ENCODE measurements at regions not wholly inside any gene's neighbourhood (a gene's known extent, or its start where the extent isn't known, plus 50 kb on each side); places are given as distances from the start of the nearest gene placed in this dataset.

DNA sequence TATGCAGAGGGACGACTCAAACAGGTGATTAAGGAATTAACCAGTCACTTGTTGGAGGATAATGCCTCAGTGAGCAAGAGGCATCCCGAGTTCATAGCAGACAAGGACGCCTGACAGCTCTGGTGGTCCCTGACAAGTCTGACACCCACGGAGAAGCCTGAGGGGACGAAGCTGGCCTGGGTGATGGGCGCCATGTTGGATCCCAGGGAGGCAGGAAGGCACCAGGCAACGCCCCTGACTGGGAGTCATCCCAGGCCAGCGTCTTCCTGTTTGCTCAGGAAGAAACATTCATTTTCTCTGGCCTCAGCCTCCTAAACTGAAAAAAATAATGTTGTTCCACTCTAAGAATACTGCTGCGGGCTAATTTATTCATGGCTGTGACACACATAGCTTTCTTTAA lies 92.1 kb upstream of the ATP8B1 start:
- in situ Hi-C loops (cut with HindIII; ENCODE audit: low sequenced_read_pairs), result no loop called here
- no peak for DNase-seq (ENCODE audit: low read depth, low spot score)
- TF ChIP-seq, protein P1, sequence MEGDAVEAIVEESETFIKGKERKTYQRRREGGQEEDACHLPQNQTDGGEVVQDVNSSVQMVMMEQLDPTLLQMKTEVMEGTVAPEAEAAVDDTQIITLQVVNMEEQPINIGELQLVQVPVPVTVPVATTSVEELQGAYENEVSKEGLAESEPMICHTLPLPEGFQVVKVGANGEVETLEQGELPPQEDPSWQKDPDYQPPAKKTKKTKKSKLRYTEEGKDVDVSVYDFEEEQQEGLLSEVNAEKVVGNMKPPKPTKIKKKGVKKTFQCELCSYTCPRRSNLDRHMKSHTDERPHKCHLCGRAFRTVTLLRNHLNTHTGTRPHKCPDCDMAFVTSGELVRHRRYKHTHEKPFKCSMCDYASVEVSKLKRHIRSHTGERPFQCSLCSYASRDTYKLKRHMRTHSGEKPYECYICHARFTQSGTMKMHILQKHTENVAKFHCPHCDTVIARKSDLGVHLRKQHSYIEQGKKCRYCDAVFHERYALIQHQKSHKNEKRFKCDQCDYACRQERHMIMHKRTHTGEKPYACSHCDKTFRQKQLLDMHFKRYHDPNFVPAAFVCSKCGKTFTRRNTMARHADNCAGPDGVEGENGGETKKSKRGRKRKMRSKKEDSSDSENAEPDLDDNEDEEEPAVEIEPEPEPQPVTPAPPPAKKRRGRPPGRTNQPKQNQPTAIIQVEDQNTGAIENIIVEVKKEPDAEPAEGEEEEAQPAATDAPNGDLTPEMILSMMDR (IDR thresholded peaks at IDR 0.05; ENCODE audit: low read depth, low read length), result no peak
- H3K4me3 ChIP-seq (ENCODE audit: low read depth, low read length), result no peak overlapping the region

DNA sequence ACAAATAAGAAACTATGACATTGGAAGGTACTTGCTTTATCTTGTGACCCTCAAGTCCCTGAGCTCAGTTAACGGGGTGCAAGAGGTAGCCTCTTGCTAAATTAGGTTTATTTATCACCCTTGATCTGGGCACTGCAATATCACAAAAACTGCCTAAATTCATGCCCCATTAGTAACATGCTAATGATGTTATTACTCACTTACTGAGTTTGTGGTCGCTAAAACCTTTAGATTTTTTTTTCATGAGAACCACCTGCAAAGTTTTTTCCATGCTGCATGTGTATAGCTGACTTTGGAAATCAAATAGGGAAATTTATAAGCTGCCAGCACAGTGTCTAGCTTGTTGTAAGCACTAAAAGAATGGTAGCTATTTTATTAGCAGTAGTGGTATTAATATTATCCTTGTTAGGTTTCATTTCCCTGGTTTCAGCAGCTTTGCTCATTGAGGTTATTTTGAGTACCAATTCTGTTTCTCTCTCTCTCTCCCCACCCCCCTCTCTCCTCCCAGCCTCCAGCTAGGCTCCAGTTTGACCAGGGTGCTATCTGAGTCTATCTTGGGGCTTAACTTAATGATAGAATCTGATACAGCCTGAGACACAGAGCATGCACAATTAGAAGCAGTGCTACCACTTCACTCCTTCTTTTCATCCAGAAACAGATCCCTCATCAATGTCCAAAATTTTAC lies 88.7 kb upstream of the ATP8B1 start:
- in situ Hi-C loops (cut with HindIII; ENCODE audit: low sequenced_read_pairs), result no loop called here
- DNase-seq (ENCODE audit: low read depth, low spot score), result no peak
- H3K4me3 ChIP-seq (ENCODE audit: low read depth, low read length), result no peak overlapping the region
- TF ChIP-seq, protein P1 (IDR thresholded peaks at IDR 0.05; ENCODE audit: low read depth, low read length), result no peak

DNA sequence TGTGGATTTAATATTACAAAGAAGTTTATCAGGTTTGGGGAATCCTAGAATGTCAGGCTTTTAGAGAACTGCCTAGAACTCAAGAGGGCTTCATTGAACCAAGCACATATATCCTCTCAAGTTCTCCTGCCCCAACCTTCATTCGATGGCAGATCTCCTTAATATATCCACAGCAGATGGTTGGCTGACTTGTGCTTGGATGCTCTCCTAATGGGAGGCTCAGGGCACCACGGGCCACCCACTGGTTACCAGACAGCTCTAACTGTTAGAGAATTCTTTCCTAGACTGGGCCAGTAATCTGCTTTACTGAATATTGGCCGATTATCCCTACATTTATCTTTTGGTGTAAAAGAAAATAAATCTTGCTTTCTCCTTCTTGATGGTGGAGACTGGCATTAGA lies 87.2 kb upstream of the ATP8B1 start:
- no peak for DNase-seq (ENCODE audit: low read depth, low spot score)
- TF ChIP-seq, protein P1 (IDR thresholded peaks at IDR 0.05; ENCODE audit: low read depth, low read length), result no peak
- in situ Hi-C loops (cut with HindIII; ENCODE audit: low sequenced_read_pairs), result no loop called here
- no peak overlapping the region for H3K4me3 ChIP-seq (ENCODE audit: low read depth, low read length)

DNA sequence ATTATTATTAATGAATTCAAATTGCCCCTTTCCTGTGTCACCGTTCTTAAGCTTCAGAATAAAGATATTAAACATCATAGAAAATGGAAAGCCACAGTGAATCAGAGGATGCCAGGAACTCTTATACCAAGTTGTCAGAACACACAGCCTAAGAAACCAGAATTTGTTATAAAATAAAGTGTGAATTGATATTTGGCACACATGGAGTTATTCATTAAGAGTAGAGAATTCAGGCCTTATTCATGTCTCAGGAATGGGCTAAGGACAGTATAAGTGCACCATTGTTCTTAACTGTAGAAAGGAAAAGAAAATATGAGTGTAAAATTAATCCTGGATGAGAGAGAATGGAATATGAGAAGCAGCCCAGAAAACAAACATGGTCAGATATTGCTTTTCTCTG lies 86.7 kb upstream of the ATP8B1 start:
- no peak overlapping the region for H3K4me3 ChIP-seq (ENCODE audit: low read depth, low read length)
- TF ChIP-seq, protein P1 (IDR thresholded peaks at IDR 0.05; ENCODE audit: low read depth, low read length), result no peak
- in situ Hi-C loops (cut with HindIII; ENCODE audit: low sequenced_read_pairs), result no loop called here
- DNase-seq (ENCODE audit: low read depth, low spot score), result no peak

DNA sequence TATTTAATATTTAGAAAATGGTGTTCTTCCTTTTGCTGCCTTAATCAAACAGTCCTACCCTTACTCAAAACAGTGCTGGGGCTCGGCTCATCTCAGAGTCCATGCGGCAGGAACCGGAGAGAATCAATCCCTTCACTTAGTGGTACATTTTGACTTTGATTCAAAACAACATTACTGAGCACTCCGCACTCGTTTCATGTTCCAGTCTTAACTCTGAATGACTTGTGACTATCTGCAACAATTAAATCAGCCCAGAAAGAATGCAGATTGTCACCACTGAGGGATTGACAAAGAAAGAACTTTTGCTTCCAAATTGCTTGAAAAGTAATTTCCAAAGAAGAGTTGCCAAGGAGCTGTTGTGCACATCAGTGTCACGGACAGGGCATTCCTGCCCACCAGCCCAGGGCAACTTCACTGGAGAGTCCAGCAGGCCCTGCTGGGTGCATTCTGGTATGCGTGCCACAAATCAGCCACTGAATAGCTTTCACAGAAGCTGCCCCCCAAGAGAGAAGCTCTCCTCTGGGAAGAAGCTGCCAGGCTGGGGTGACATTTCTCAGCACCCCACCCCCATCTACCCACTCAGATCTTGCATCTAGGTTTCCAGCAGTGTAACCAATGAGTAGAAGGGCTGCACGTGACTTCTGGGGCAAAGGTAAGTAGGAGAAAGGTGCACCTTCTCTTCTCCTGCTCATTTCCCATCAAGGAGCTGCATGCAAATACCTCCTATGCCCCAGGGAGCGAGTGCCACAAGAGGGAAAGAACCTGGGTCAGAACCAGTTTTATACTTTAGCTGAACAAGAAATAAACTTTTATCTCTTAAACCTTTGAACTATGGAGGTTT lies 84.6 kb upstream of the ATP8B1 start:
- no peak for DNase-seq (ENCODE audit: low read depth, low spot score)

DNA sequence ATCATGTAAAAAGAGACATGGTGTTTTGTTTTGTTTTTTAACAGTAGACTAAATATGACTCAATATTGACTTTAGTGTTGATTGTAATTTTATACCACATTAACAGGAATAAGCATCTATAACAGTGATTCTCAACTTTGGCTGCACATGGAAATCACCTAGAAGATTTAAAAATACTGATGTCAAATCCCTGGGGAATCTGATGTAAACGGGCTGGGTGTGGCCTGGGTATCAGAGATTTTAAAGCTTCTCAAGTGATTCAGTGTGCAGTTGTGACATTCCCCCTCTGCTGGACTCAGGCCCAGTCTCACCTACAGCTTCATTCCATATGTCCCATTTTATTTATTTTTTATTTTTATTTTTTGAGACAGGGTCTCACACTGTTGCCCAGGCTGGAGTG lies 82.8 kb upstream of the ATP8B1 start:
- DNase-seq (ENCODE audit: low read depth, low spot score), result no peak
- in situ Hi-C loops (cut with HindIII; ENCODE audit: low sequenced_read_pairs), result no loop called here
- no peak overlapping the region for H3K4me3 ChIP-seq (ENCODE audit: low read depth, low read length)
- TF ChIP-seq, protein P1 (IDR thresholded peaks at IDR 0.05; ENCODE audit: low read depth, low read length), result no peak

More for the DNA sequence above, 84.6 kb upstream of the ATP8B1 start:
- TF ChIP-seq, protein P1 (IDR thresholded peaks at IDR 0.05; ENCODE audit: low read depth, low read length), result no peak
- in situ Hi-C loops (cut with HindIII; ENCODE audit: low sequenced_read_pairs), result no loop called here
- H3K4me3 ChIP-seq (ENCODE audit: low read depth, low read length), result no peak overlapping the region

Measured in astrocyte of the spinal cord (primary cell).